ENCODE measurements at regions not wholly inside any gene's neighbourhood (a gene's known extent, or its start where the extent isn't known, plus 50 kb on each side); places are given as distances from the start of the nearest gene placed in this dataset.

GRCh38 chr3:40637906-40638305 lies 113.1 kb downstream of the ZNF621 start:
- Histone ChIP-seq H2BK15ac (ENCODE audit: low read depth, low read length) (no peak overlapping the region), H3K27ac (ENCODE audit: insufficient read length, low read depth, low read length) (no peak overlapping the region), H3K79me1 (ENCODE audit: insufficient read depth, low read depth, low read length, poor library complexity, severe bottlenecking) (no peaks in the 10 kb centered on the region), H2AFZ (ENCODE audit: low read length) (no peak overlapping the region), H3K79me2 (ENCODE audit: insufficient read depth, low read length) (no peaks in the 10 kb centered on the region), H4K20me1 (ENCODE audit: control insufficient read depth, insufficient read depth, insufficient read length) (no peaks in the 10 kb centered on the region), H2BK12ac (ENCODE audit: insufficient read length, low read depth, low read length) (no peak overlapping the region), H3K27me3 (ENCODE audit: insufficient read depth, low read length) (no peaks in the 10 kb centered on the region), H3K18ac (ENCODE audit: insufficient read length, low read depth, low read length) (no peak overlapping the region), H2BK20ac (ENCODE audit: low read depth, low read length, poor library complexity, severe bottlenecking) (no peak overlapping the region), H4K8ac (replicated peaks; ENCODE audit: insufficient read length, low read depth, low read length) (no peak overlapping the region), H3K23ac (ENCODE audit: insufficient read length, low read depth, low read length) (no peak overlapping the region), H3K9ac (ENCODE audit: extremely low read depth, insufficient read length, low read length) (no peak overlapping the region), H3K56ac (ENCODE audit: insufficient read length, low read depth, low read length) (no peak overlapping the region), H4K91ac (ENCODE audit: insufficient read length, low read depth, low read length) (no peak overlapping the region), H3K4me1 (ENCODE audit: insufficient read depth, low read length) (no peaks in the 10 kb centered on the region), H2BK5ac (ENCODE audit: insufficient read length, low read length) (no peak overlapping the region), H3K23me2 (ENCODE audit: insufficient read length, low read depth, low read length, poor library complexity, severe bottlenecking) (no peaks in the 10 kb centered on the region), H3K14ac (ENCODE audit: insufficient read depth, low read length) (no peak overlapping the region), H3K4ac (ENCODE audit: low read depth, low read length) (no peak overlapping the region), H3K9me3 (ENCODE audit: control insufficient read depth, low read depth, low read length) (no peaks in the 10 kb centered on the region), H2BK120ac (ENCODE audit: low read depth, low read length, poor library complexity, severe bottlenecking) (no peak overlapping the region), H2AK5ac (ENCODE audit: insufficient read length, low read length) (no peak overlapping the region), H3T11ph (ENCODE audit: low read length) (no peak overlapping the region), H3K4me2 (ENCODE audit: insufficient read depth, insufficient read length, low read length) (no peak overlapping the region), H4K5ac (ENCODE audit: insufficient read length, low read depth, low read length) (no peak overlapping the region)
- Mint-ChIP-seq H3K27me3 (ENCODE audit: low read depth) (peaks cover 2% of the 10 kb centered on the region; the same call in 1 of the 2 replicates), H3K27ac (no peak overlapping the region), H3K4me3 (no peak overlapping the region), H3K4me1 (no peaks in the 10 kb centered on the region), H3K9me3 (peaks cover 0 to 12% of the 10 kb centered on the region in 2 experiments; a peak in 4 of 5 replicates), H3K36me3 (ENCODE audit: insufficient read depth in 1 of 3, low read depth in 3 of 3) (peaks cover 0 to 5% (median 3%) of the 10 kb centered on the region in 3 experiments; a peak in 4 of 7 replicates)
- no peak for TF ChIP-seq CTCF (conservative IDR thresholded peaks at IDR 0.05)
- no CpG with 5 or more reads among the region's 2 CpGs for WGBS (ENCODE audit: extremely low coverage, insufficient read length, low lambda C conversion rate)
- no peak for DNase-seq

Measured in H9 (cell line).